ENCODE measurements at regions not wholly inside any gene's neighbourhood (a gene's known extent, or its start where the extent isn't known, plus 50 kb on each side); places are given as distances from the start of the nearest gene placed in this dataset.
"Not testable (repeated sequence)": the region's sequence is repeated elsewhere in the genome, so short reads cannot be mapped to it uniquely, and the experiment has no call there.

DNA sequence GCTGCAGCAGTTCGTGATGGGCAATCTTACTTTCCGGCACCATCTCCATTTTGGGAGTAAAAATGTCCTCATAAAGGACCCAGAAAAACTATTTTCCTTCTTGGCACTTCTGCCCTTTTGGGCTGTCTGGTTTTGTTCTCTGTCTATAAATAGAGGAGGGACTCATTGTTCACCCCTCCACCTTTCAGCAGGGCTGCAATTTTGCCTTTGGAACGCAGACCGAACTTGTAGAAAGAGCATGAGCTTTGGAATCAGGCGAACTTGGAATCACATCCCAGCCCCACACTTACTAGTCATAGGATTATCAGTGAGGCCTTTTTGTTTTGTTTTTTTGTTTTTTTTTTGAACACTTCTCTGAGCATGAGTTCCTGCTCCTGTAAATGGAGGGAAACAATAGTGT is 178.1 kb upstream of the IL12B start:
- no peaks in the 10 kb centered on the region for H3K36me3 Mint-ChIP-seq
- H3K9me3 Mint-ChIP-seq = no peaks in the 10 kb centered on the region
- H3K4me3 Mint-ChIP-seq = no peak overlapping the region
- H3K27ac Mint-ChIP-seq = no peak overlapping the region
- no peaks in the 10 kb centered on the region for H3K4me1 Mint-ChIP-seq
- peaks cover 33% of the 10 kb centered on the region for H3K27me3 Mint-ChIP-seq
- CTCF ChIA-PET = no interaction called here
- no peak for DNase-seq

DNA sequence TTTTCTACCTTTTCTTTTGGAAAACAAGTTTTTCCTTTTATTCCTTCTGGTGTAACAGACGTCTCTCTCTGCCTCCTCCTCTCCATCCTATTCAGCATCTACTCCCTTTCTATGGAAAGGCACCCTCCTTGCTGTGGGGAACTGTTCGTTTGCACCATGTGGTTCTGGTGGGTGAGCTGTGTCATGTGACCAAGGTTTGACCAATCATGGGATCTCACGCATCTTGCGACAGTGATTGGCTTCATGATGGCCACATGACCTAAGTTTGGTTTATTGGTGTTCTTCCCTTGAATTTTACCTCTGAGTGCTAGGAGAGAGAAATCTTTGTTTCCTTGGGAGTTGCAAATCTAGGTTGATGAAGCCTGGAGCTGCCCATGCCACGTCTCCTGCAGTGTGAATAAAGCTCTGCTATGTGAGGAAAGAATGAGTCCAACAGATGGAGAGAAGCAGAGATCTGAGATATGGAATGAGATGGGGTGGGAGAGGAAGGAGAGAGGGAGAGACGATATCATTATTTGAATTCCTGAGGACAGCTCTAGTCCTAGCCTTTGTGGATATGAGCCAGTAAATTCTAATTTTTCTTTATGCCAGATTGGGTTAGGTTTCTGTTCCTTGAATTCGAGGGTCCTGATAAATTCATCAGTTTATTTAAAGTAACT is 178.8 kb upstream of the IL12B start:
- peaks cover 36% of the 10 kb centered on the region for H3K27me3 Mint-ChIP-seq
- H3K4me1 Mint-ChIP-seq = no peaks in the 10 kb centered on the region
- no peaks in the 10 kb centered on the region for H3K36me3 Mint-ChIP-seq
- H3K4me3 Mint-ChIP-seq = no peak overlapping the region
- H3K9me3 Mint-ChIP-seq = no peaks in the 10 kb centered on the region
- CTCF ChIA-PET = no interaction called here
- no peak overlapping the region for H3K27ac Mint-ChIP-seq
- DNase-seq = no peak

DNA sequence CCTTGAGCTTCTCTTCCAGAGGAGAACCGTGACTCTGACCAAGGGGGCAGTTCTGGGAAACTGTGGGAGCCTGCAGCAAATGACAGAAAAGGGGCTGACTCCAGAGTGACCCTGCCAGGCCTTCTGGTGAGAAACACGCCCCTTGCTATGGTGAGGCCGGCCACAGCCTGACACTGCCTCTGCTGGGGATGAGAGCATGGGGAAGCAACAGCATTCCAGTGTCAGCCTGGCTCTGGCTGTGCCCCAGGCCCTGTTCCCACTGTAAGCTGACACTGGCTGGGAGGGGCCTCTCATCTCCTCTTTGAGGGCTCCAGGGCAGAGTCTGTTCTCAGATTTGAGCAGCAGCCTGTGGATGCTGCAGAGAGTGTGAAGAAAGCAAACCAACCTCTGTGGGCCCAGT is 180.0 kb upstream of the IL12B start:
- Mint-ChIP-seq H3K4me1 (peaks cover 2% of the 10 kb centered on the region), H3K27ac (no peak overlapping the region), H3K36me3 (no peaks in the 10 kb centered on the region), H3K27me3 (peaks cover 47% of the 10 kb centered on the region), H3K9me3 (no peaks in the 10 kb centered on the region), H3K4me3 (no peak overlapping the region)
- no peak for DNase-seq
- CTCF ChIA-PET = no interaction called here

DNA sequence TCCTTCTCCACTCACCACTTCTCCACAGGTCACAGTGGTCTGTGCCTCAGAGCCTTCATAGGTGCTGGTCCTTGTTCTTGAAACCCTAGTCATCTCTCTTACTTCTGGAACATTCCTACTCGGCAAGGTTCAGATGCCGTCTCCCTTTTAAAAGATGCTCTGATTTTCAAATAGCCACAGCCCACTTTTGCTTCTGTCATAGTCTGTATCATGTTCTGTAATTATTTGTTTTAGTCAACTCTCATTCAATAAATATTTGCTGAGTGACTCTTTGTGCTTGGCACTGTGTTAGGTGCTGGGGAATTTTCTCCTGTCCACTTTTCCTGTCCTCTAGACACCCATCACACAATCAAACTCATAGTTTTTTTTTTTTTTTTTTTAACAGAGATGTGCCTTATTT is 181.3 kb upstream of the IL12B start:
- H3K9me3 Mint-ChIP-seq = no peaks in the 10 kb centered on the region
- DNase-seq = no peak
- no peaks in the 10 kb centered on the region for H3K36me3 Mint-ChIP-seq
- H3K4me3 Mint-ChIP-seq = no peak overlapping the region
- no peak overlapping the region for H3K27ac Mint-ChIP-seq
- H3K27me3 Mint-ChIP-seq = peaks cover 46% of the 10 kb centered on the region
- CTCF ChIA-PET = no interaction called here
- H3K4me1 Mint-ChIP-seq = peaks cover 8% of the 10 kb centered on the region

DNA sequence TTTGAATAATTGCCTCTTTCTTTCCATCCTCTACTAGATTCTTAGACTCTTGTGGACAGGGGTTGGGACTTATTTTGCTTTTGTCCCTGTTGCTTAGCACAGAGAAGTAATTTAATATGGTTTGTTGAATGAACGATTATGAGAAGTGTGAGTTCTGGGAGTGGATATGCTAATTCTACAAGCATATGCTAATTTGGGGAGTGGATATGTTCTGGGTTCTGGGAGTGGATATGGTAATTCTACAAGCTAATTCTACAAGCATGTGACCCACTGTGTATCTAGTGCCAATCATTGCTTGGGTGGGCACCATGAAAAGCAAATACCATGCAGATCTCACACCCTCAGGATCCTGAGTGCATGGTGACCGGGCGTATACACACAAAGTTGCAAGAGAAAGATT is 181.8 kb upstream of the IL12B start:
- H3K27me3 Mint-ChIP-seq = peaks cover 45% of the 10 kb centered on the region
- no peak overlapping the region for H3K27ac Mint-ChIP-seq
- CTCF ChIA-PET = no interaction called here
- no peak overlapping the region for H3K4me3 Mint-ChIP-seq
- no peaks in the 10 kb centered on the region for H3K36me3 Mint-ChIP-seq
- H3K9me3 Mint-ChIP-seq = no peaks in the 10 kb centered on the region
- DNase-seq = no peak
- peaks cover 8% of the 10 kb centered on the region for H3K4me1 Mint-ChIP-seq

DNA sequence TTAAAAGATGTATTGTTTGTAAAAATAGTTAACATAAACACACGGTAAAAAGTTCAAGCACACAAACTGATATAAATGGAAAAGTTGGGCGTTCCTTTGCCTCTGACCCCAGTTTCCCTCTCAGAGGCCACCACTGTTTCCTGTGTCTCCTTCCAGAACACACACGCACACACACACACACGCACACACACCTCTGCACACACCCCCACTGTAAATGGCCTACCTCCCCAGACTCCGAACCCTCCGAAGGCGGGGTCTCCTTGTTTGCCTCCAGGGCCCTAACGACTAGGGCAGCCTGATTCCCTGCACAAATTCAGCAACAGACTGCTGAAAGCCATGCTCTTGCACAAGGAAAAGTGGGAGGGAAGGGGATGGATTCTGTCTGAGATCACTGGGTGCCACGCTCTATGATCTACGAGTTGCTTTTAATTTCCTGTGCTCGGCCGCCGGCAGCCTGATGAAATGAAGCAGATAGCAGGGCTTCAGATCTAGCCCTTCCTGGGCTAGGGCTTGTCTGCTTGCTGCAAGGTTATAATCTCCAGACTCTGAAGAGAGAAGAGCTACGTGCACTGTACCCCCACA is 184.0 kb upstream of the IL12B start:
- DNase-seq = no peak
- Mint-ChIP-seq H3K27ac (no peak overlapping the region), H3K4me3 (no peak overlapping the region), H3K36me3 (no peaks in the 10 kb centered on the region), H3K27me3 (peaks cover 35% of the 10 kb centered on the region), H3K9me3 (no peaks in the 10 kb centered on the region), H3K4me1 (peaks cover 8% of the 10 kb centered on the region)
- CTCF ChIA-PET = interaction anchor here (0.7 to 4.1 kb wide), 2 partner anchors 456 to 473 kb away, joined by 3 to 24 read pairs; no protein-coding TSS in a partner anchor

DNA sequence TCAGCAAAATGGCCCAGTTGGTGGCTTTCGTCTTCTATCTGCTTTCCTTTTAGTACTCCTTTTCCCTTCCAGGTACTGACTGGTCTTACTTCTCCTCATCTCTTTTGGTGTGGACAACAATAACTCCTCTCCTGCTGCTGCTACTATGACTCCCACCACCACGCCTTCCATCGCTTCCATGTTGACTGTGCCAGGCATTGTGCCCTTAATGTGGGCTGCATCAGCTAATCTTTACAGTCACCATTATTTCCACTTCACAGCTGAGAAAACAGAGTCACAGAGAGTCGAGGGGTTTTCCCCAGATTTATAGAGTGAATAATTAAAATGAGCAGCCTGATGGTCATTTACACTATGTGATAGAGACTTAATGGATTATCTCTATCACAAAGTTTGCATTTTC is 184.9 kb upstream of the IL12B start:
- Mint-ChIP-seq H3K27ac (no peak overlapping the region), H3K4me1 (peaks cover 8% of the 10 kb centered on the region), H3K36me3 (no peaks in the 10 kb centered on the region), H3K9me3 (no peaks in the 10 kb centered on the region), H3K4me3 (no peak overlapping the region), H3K27me3 (peaks cover 35% of the 10 kb centered on the region)
- CTCF ChIA-PET = interaction anchor here (0.7 to 4.1 kb wide), 7 partner anchors 10 to 703 kb away, joined by 3 to 24 read pairs (median 4); no protein-coding TSS in a partner anchor
- DNase-seq = no peak

DNA sequence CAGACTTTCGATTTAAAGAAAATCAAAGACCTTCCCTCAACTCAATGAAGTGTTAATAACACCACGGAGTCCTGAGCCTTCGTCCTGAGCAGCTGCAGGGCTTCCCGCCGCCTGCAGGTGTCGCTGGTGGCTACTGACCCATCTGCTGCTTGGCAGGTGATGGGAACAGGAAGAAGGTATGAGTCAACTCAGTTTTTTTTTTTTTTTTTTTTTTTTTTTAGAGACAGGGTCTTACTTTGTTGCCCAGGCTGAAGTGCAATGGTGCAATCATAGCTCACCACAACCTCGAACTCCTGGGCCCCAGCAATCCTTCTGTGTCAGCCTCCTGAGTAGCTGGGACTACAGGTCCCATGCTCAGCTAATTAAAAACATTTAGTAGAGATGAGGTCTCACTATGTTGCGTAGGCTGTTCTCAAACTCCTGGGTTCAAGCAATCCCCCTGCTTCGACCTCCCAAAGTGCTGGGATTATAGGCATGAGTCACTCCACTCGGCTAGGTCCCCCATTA is 185.7 kb upstream of the IL12B start:
- H3K27ac Mint-ChIP-seq = no peak overlapping the region
- CTCF ChIA-PET = interaction anchor here (0.7 to 4.1 kb wide), 10 partner anchors 9 to 702 kb away, joined by 3 to 24 read pairs (median 4); no protein-coding TSS in a partner anchor
- H3K9me3 Mint-ChIP-seq = no peaks in the 10 kb centered on the region
- peak; percentile 78 for DNase-seq
- no peak overlapping the region for H3K4me3 Mint-ChIP-seq
- H3K36me3 Mint-ChIP-seq = no peaks in the 10 kb centered on the region
- peaks cover 8% of the 10 kb centered on the region for H3K4me1 Mint-ChIP-seq
- H3K27me3 Mint-ChIP-seq = peaks cover 33% of the 10 kb centered on the region

DNA sequence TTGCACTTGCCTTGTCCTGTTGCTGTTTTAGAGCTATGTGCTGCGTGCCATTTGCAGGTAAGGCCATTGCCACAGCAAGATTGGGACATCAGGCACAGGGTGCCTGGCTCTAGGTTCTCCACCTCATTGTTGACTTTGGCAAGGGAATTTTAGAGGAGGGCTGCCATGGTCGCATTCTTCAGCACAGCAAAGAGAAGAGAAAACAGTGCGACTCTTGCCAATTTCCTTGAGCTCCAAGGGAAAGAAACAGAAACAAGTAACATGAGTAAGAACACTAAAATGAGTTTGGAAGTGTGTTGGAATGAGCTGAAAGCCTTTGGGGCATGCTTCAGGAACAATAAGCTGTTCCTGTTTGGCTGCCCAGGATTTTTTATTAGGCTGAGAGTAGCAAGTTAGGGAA is 188.1 kb upstream of the IL12B start:
- DNase-seq = no peak
- H3K36me3 Mint-ChIP-seq = no peaks in the 10 kb centered on the region
- H3K4me1 Mint-ChIP-seq = peaks cover 8% of the 10 kb centered on the region
- CTCF ChIA-PET = interaction anchor here (1.1 to 4.1 kb wide), 2 partner anchors 20 to 469 kb away, joined by 3 to 24 read pairs; no protein-coding TSS in a partner anchor
- no peaks in the 10 kb centered on the region for H3K9me3 Mint-ChIP-seq
- H3K27me3 Mint-ChIP-seq = peaks cover 22% of the 10 kb centered on the region
- no peak overlapping the region for H3K4me3 Mint-ChIP-seq
- no peak overlapping the region for H3K27ac Mint-ChIP-seq

DNA sequence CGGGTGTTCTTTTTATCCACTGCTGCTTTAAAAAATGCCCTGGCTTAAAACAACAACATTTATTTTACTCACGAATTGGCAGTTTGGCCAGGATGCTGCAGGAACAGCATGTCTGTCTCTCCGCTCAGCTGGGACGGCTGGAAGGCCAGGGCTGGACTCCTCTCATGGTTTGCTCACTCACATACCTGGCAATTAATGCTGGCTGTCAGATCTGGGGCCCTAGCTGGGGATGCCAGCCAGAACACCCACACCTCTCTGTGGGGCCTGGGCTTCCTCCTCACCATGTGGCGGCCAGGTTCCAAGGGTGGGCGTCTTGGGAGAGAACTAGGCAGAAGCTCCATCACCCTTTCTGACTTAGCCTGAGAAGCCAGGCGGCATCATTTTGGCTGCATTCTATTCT is 189.1 kb upstream of the IL12B start:
- no peak for DNase-seq
- CTCF ChIA-PET = no interaction called here
- H3K27ac Mint-ChIP-seq = no peak overlapping the region
- H3K4me3 Mint-ChIP-seq = no peak overlapping the region
- peaks cover 8% of the 10 kb centered on the region for H3K4me1 Mint-ChIP-seq
- H3K36me3 Mint-ChIP-seq = no peaks in the 10 kb centered on the region
- no peaks in the 10 kb centered on the region for H3K9me3 Mint-ChIP-seq
- H3K27me3 Mint-ChIP-seq = peaks cover 17% of the 10 kb centered on the region

DNA sequence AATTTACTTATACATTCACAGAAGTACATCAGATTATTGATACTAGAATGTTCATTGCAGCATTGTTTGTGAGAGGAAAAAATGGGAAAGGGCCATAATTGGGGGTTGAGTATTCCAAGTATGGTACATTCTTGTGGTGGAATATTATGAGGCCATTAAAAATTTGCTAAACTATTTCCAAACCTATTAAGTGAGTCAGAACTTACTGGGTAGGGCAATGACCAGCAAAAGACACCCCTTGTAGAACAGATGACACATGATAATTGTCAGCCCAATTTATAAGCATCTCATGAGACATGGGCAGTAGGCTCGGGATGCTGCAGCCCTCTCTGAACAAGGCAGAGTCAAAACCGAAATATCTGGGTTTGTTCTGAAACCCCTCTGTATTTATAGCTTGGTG is 192.6 kb upstream of the IL12B start:
- no peak for DNase-seq
- peaks cover 11% of the 10 kb centered on the region for H3K27me3 Mint-ChIP-seq
- no peaks in the 10 kb centered on the region for H3K9me3 Mint-ChIP-seq
- H3K4me3 Mint-ChIP-seq = no peak overlapping the region
- no peaks in the 10 kb centered on the region for H3K36me3 Mint-ChIP-seq
- no peaks in the 10 kb centered on the region for H3K4me1 Mint-ChIP-seq
- no peak overlapping the region for H3K27ac Mint-ChIP-seq
- CTCF ChIA-PET = no interaction called here

DNA sequence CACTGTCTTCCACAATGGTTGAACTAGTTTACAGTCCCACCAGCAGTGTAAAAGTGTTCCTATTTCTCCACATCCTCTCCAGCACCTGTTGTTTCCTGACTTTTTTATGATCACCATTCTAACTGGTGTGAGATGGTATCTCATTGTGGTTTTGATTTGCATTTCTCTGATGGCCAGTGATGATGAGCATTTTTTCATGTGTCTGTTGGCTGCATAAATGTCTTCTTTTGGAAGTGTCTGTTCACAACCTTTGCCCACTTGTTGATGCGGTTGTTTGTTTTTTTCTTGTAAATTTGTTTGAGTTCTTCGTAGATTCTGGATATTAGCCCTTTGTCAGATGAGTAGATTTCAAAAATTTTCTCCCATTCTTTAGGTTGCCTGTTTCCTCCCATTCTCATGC is 194.0 kb upstream of the IL12B start:
- H3K4me1 Mint-ChIP-seq, DNase-seq, H3K9me3 Mint-ChIP-seq, CTCF ChIA-PET, H3K36me3 Mint-ChIP-seq, H3K4me3 Mint-ChIP-seq, H3K27ac Mint-ChIP-seq: not testable (repeated sequence)
- peaks cover 11% of the 10 kb centered on the region for H3K27me3 Mint-ChIP-seq

DNA sequence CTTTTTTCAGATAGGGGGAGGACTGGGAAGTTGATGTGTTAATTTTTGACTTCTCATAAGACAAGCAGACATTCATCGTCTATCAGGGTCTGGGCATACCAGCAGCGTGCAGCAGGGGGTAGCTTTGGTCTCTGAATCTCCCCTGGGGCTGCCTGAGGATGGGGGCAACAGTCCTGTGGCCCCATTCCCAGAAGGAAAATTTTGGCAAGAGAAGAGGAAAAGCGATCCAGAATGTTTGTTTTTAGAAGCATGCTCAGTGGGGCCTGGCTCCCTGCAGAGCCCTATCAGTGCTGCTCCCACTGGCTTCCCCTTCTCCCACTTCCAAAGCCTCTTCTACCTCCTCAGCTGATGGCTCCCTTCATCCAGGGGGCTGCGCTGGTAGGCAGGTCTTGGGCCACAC is 194.8 kb upstream of the IL12B start:
- H3K36me3 Mint-ChIP-seq = no peaks in the 10 kb centered on the region
- H3K9me3 Mint-ChIP-seq = peaks cover 2% of the 10 kb centered on the region
- DNase-seq = no peak
- H3K4me1 Mint-ChIP-seq = no peaks in the 10 kb centered on the region
- H3K27me3 Mint-ChIP-seq = peaks cover 8% of the 10 kb centered on the region
- no peak overlapping the region for H3K27ac Mint-ChIP-seq
- H3K4me3 Mint-ChIP-seq = no peak overlapping the region
- CTCF ChIA-PET = interaction anchor here (1.4 kb wide), 1 partner anchor 9 kb away, joined by 4 read pairs; no protein-coding TSS in a partner anchor

DNA sequence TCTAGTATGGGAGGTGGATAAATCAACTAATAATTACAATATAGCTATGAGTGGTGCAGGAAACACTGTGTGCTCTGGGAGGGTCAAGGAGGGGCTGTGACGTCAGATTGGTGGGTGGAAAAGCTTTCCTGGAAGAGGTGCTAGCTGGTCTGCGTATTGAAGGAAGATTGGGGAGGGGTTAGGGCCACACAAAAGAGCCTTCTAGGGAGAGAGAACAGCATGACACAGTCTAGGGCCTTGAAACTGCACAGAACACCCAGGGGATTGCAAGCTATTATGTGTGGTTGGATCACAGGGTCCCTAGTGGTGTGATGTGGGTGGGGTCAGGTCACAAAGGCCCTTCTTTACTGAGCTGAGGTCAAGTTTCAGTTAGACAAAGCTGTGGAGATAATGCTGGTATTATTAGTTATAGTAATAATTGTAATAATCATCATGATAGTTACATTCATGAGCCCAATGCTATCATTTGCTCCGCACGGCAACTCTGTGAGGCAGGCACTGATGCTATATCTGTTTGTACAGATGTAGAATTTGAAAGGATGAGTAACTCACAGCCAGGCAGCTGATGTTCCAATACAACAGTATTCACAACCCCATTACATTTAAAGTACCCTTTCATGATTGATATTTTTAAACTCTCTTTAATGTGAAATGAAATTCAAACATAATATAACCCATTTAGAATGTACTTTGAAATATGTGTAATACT is 197.4 kb upstream of the IL12B start:
- Mint-ChIP-seq H3K27ac (no peak overlapping the region), H3K9me3 (peaks cover 2% of the 10 kb centered on the region), H3K4me1 (no peaks in the 10 kb centered on the region), H3K27me3 (peaks cover 8% of the 10 kb centered on the region), H3K36me3 (no peaks in the 10 kb centered on the region), H3K4me3 (no peak overlapping the region)
- CTCF ChIA-PET = no interaction called here
- DNase-seq = no peak
